Right lobe of liver (tissue), 4 donors: ENCODE measurements at regions not wholly inside any gene's neighbourhood (a gene's known extent, or its start where the extent isn't known, plus 50 kb on each side); places are given as distances from the start of the nearest gene placed in this dataset.

Experiments used
- CTCF ChIP-seq, 4 donors: fragments of 200-600 bp in 3 of 4; fragments of 450-650 bp in 1 of 4; IDR thresholded peaks; one replicate each; pipeline versions ENCODE4 v1.5.1 to v1.8.0; 2016 to 2022; ENCODE audit warnings: antibody characterized with exemption in 4 of 4, mild to moderate bottlenecking in 2 of 4
- POLR2A ChIP-seq: fragments of 450-650 bp; IDR thresholded peaks from one replicate; pipeline ENCODE4 v1.6.1; 2017; ENCODE audit warnings: antibody characterized with exemption, mild to moderate bottlenecking
- donor health status: DM: no; HTN: no; CAD: no.
- donor health status: DM: no; HTN: no; CAD: no.
- donor health status: DM: no; HTN: yes; CAD: no.

DNA sequence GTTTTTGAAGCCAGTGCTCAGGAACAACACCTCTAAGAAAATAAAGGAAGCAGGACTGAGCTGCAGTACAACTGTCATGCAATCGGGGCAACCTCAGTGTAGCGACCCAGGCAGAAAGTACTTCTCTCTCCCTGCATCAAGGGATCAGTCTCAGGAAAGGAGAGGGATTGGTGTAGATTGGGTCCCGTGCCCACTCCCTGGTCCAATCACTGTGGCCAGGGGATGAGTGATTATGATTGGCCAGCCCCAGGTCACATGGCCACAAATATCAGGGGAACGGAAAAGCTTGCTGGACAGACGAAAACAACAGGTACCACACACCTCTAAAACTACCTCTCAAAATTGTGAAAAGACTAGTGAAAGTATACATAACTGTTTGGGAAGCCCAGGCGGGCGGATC lies 136.2 kb upstream of the F3 start:
- TF ChIP-seq CTCF (IDR thresholded peaks at IDR 0.05) (no peak), POLR2A (no peak)
